Hepatocyte (in vitro differentiated cells): ENCODE measurements at regions not wholly inside any gene's neighbourhood (a gene's known extent, or its start where the extent isn't known, plus 50 kb on each side); places are given as distances from the start of the nearest gene placed in this dataset.

ENCODE experiments used
- DNase-seq: peaks from one replicate; pipeline ENCODE4 v3.0.0-alpha.2; 2016; ENCODE audit warnings: low spot score
- H2AFZ ChIP-seq: fragments of 200-600 bp; sonication (generic); 2 replicates; pipeline ENCODE4 v1.6.0; 2016; ENCODE audit warnings: antibody characterized with exemption, mild to moderate bottlenecking
- H3K27ac ChIP-seq: fragments of 200-600 bp; sonication (generic); 2 replicates; pipeline ENCODE4 v1.5.1; 2016; ENCODE audit warnings: mild to moderate bottlenecking
- H3K27me3 ChIP-seq: fragments of 200-600 bp; sonication (generic); 2 replicates; pipeline ENCODE4 v1.6.1; 2016
- H3K36me3 ChIP-seq: fragments of 200-600 bp; sonication (generic); replicated peaks from 2 replicates; pipeline ENCODE4 v1.5.1; 2016; ENCODE audit warnings: low read depth; ENCODE audit not compliant: insufficient read depth
- H3K4me1 ChIP-seq: fragments of 200-600 bp; sonication (generic); 2 replicates; pipeline ENCODE4 v1.5.1; 2016; ENCODE audit warnings: mild to moderate bottlenecking, moderate library complexity; ENCODE audit not compliant: insufficient read depth
- H3K4me2 ChIP-seq: fragments of 200-600 bp; sonication (generic); 2 replicates; pipeline ENCODE4 v1.6.0; 2016
- H3K4me3 ChIP-seq: fragments of 200-600 bp; sonication (generic); 2 replicates; pipeline ENCODE4 v1.5.1; 2016; ENCODE audit warnings: mild to moderate bottlenecking
- H3K79me2 ChIP-seq: fragments of 200-600 bp; sonication (generic); 2 replicates; pipeline ENCODE4 v1.6.0; 2017; ENCODE audit warnings: mild to moderate bottlenecking
- H3K9me2 ChIP-seq: fragments of 200-600 bp; sonication (generic); replicated peaks from 2 replicates; pipeline ENCODE4 v1.6.0; 2017; ENCODE audit warnings: mild to moderate bottlenecking; ENCODE audit not compliant: insufficient read depth
- H3K9me3 ChIP-seq: fragments of 200-600 bp; sonication (generic); 2 replicates; pipeline ENCODE4 v1.5.1; 2016; ENCODE audit warnings: low read depth, mild to moderate bottlenecking
- H4K20me1 ChIP-seq: fragments of 200-600 bp; sonication (generic); 2 replicates; pipeline ENCODE4 v1.6.0; 2016; ENCODE audit warnings: mild to moderate bottlenecking; ENCODE audit not compliant: insufficient read depth, poor library complexity, severe bottlenecking
- CTCF ChIP-seq: fragments of 200-600 bp; sonication (generic); IDR thresholded peaks from 2 replicates; pipeline ENCODE4 v1.5.1; 2016; ENCODE audit warnings: antibody characterized with exemption, mild to moderate bottlenecking; ENCODE audit not compliant: poor library complexity
- EZH2 ChIP-seq: fragments of 200-600 bp; sonication (generic); IDR thresholded peaks from 2 replicates; pipeline ENCODE4 v1.6.1; 2016; ENCODE audit warnings: antibody characterized with exemption, mild to moderate bottlenecking, borderline replicate concordance
- EZH2phosphoT487 ChIP-seq: fragments of 200-600 bp; sonication (generic); IDR thresholded peaks from one replicate; pipeline ENCODE4 v1.6.1; 2018; ENCODE audit warnings: antibody characterized with exemption, mild to moderate bottlenecking, low read depth, moderate library complexity; ENCODE audit not compliant: unreplicated experiment, severe bottlenecking
- WGBS: methylation state at CpG from one replicate; pipeline ENCODE4 v1.1.6; 2016; ENCODE audit warnings: low lambda C conversion rate; ENCODE audit errors: missing lambda C conversion rate; 5-methylcytosine and 5-hydroxymethylcytosine counted together

GRCh38 chr2:58606799-58607198, 365.7 kb upstream of the FANCL start:
- TF ChIP-seq CTCF (no peak), EZH2 (no peak), EZH2phosphoT487 (no peak)
- no peaks in the 10 kb centered on the region for H4K20me1 ChIP-seq
- no peaks in the 10 kb centered on the region for H3K36me3 ChIP-seq
- H3K27me3 ChIP-seq = no peaks in the 10 kb centered on the region
- H3K4me2 ChIP-seq = no peak overlapping the region
- H3K4me3 ChIP-seq = no peak overlapping the region
- no peak for DNase-seq
- no peaks in the 10 kb centered on the region for H3K4me1 ChIP-seq
- H2AFZ ChIP-seq = no peak overlapping the region
- H3K9me3 ChIP-seq = no peaks in the 10 kb centered on the region
- no peaks in the 10 kb centered on the region for H3K9me2 ChIP-seq
- no peak overlapping the region for H3K27ac ChIP-seq
- no peaks in the 10 kb centered on the region for H3K79me2 ChIP-seq

GRCh38 chr2:58604096-58604495, 363.0 kb upstream of the FANCL start:
- TF ChIP-seq EZH2 = no peak
- no peak for TF ChIP-seq CTCF
- H3K4me3 ChIP-seq = no peak overlapping the region
- 89% methylated on average over 1 of the region's 1 CpG for WGBS
- no peak overlapping the region for H2AFZ ChIP-seq
- H3K36me3 ChIP-seq = no peaks in the 10 kb centered on the region
- H3K27ac ChIP-seq = no peak overlapping the region
- DNase-seq = no peak
- H3K27me3 ChIP-seq = no peaks in the 10 kb centered on the region
- H3K9me3 ChIP-seq = no peaks in the 10 kb centered on the region
- no peaks in the 10 kb centered on the region for H3K79me2 ChIP-seq
- H3K9me2 ChIP-seq = no peaks in the 10 kb centered on the region
- H3K4me1 ChIP-seq = no peaks in the 10 kb centered on the region
- no peaks in the 10 kb centered on the region for H4K20me1 ChIP-seq
- no peak overlapping the region for H3K4me2 ChIP-seq

- Histone ChIP-seq H3K4me1 (no peaks in the 10 kb centered on the region), H3K4me3 (no peak overlapping the region), H3K27ac (no peak overlapping the region), H3K36me3 (no peaks in the 10 kb centered on the region), H3K27me3 (no peaks in the 10 kb centered on the region), H4K20me1 (no peaks in the 10 kb centered on the region), H3K9me3 (no peaks in the 10 kb centered on the region), H3K79me2 (no peaks in the 10 kb centered on the region), H3K9me2 (no peaks in the 10 kb centered on the region), H3K4me2 (no peak overlapping the region), H2AFZ (no peak overlapping the region)
- no peak for TF ChIP-seq EZH2phosphoT487
- TF ChIP-seq EZH2 = no peak
- TF ChIP-seq CTCF = no peak
- 79% methylated on average over 2 of the region's 2 CpGs for WGBS
- no peak for DNase-seq
Measured at GRCh38 chr2:58601017-58601416, 359.9 kb upstream of the FANCL start.

- Histone ChIP-seq H3K36me3 (no peaks in the 10 kb centered on the region), H3K9me3 (no peaks in the 10 kb centered on the region)
Measured at GRCh38 chr2:58598171-58598570, 357.0 kb upstream of the FANCL start.

More at GRCh38 chr2:58598171-58598570, 357.0 kb upstream of the FANCL start:
- no peak overlapping the region for H3K4me2 ChIP-seq
- H2AFZ ChIP-seq = no peak overlapping the region
- H3K27ac ChIP-seq = no peak overlapping the region
- no peak overlapping the region for H3K4me3 ChIP-seq
- no peak for DNase-seq
- no peaks in the 10 kb centered on the region for H3K27me3 ChIP-seq
- no peak for TF ChIP-seq CTCF
- no peak for TF ChIP-seq EZH2
- no peak for TF ChIP-seq EZH2phosphoT487
- H3K9me2 ChIP-seq = no peaks in the 10 kb centered on the region
- no peaks in the 10 kb centered on the region for H3K79me2 ChIP-seq
- H3K4me1 ChIP-seq = no peaks in the 10 kb centered on the region
- WGBS = 71% methylated on average over 3 of the region's 3 CpGs
- no peaks in the 10 kb centered on the region for H4K20me1 ChIP-seq
